GM21515 (cell line): ENCODE measurements at regions not wholly inside any gene's neighbourhood (a gene's known extent, or its start where the extent isn't known, plus 50 kb on each side); places are given as distances from the start of the nearest gene placed in this dataset.
"Not testable (repeated sequence)": the region's sequence is repeated elsewhere in the genome, so short reads cannot be mapped to it uniquely, and the experiment has no call there.

Source experiments
- ATAC-seq: cut with Tn5 transposase; IDR thresholded peaks from one replicate; pipeline ENCODE4 v1.9.1; 2021; ENCODE audit not compliant: unreplicated experiment

- no peak for ATAC-seq
Observed at GRCh38 chr10:28986117-28986792, 302.6 kb upstream of the LYZL1 start.

GRCh38 chr10:28986856-28987255 lies 302.0 kb upstream of the LYZL1 start:
- ATAC-seq, result no peak

DNA sequence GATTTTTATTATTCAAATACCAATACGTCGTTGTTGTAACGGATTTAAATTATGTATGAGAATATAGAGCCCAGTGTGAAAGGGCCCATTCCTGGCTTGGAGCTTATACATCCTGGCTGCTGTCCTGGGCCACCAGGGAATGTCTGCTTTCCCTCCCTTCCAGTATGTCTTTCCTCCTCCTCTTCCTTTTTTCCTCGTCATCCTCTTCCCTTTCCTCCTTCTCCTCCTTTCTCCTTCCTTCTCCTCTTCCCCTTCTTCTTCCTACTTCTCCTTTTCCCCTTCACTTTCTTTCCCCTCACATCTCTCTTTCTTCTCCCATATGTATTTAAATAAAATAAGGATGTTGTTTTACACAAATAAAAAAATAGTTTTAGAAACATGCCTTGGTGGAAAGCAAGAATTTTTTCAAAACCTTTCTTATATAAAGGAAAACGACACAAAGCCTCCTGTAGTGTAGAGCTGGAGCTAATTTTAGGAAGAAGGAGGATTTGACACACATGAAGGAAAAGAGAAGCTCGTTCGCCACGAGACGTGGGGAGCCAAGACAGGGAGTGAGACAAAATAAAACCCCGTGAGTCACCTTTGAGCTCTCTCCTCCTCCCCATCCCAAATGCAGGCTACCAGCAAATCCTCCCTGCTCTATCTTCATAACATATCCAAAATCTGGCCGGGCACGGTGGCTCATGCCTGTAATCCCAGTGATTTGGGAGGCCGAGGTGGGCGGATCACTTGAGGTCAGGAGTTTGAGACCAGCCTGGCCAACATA lies 301.1 kb upstream of the LYZL1 start:
- no peak for ATAC-seq

GRCh38 chr10:28988980-28989379 lies 299.9 kb upstream of the LYZL1 start:
- no peak for ATAC-seq

GRCh38 chr10:28991333-28992270 lies 297.3 kb upstream of the LYZL1 start:
- no peak for ATAC-seq

DNA sequence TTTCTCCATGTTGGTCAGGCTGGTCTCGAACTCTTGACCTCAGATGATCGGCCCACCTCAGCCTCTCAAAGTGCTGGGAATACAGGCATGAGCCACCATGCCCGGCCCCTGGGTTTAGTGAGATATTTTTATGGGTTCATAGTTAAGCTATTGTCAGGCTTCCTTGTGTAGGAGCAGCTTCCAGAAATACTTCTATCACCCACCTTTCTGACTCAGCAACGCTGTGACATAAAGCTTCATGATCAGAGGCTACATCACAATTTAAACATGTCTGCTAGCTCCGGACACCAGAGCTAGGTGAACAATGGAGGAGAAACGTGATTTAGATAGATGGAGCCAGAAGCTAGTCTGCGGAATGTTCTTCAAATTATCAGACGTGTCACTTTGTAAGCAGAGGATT lies 295.8 kb upstream of the LYZL1 start:
- no peak for ATAC-seq

DNA sequence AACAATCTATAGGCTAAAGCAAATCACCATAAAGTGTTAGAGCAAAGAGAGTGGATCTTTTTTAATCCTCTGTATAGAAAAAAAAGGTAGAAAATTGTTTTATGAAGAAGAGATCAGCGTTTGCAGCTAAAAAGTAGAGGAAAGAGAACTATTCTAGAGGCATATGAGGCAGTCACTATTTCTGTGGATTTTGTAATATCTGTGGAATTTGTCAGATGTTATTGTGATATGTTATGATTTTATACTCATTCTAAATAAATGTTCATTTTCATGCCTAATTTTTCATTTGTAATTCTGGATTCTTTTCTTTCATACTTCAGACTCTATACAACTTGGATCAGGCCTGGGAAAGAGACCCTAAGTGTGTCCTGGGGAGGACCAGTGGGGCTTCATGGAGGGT lies 295.0 kb upstream of the LYZL1 start:
- no peak for ATAC-seq

- ATAC-seq, result not testable (repeated sequence)
Observed at GRCh38 chr10:28994802-28995201, 294.1 kb upstream of the LYZL1 start.

DNA sequence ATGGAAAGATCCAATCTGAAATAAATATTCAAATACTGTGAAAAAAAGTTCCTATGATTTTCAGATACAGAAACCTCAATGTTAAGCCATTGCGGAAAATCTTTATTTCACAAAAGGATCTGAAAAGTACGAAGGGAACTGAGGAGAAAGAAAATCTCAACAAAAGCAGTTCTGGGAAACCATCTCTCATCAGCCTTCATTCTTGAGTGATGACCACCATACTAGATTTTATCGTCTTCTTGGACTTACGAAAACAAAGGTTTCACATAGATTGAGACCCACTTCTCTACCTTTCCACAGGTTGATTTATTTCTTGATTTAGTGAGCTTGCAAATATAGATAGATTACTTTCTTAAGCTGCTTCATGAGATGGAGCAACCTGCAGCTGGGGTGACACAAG lies 293.4 kb upstream of the LYZL1 start:
- ATAC-seq, result no peak

- no peak for ATAC-seq
Observed at GRCh38 chr10:28996345-28996744, 292.5 kb upstream of the LYZL1 start.

GRCh38 chr10:28996947-28997551 lies 291.8 kb upstream of the LYZL1 start:
- no peak for ATAC-seq

DNA sequence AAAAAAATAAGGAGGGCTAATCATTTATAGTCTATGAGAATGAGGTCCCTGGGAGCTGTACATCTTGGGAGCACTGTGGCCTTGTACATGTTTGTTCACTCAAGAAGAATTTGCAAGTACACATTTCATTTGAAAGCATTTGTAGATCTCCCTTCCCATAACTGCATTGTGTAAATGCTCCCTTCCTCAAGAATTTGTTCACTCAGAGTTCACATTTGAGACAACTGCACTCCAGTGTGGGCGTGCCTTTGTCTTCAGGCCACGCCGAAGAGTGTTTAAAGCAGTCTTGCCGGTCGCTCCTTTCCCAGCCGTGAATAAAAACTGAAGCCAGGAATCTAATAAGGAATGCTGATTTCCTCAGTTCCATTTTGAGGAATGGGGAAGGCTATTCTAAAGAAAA lies 291.1 kb upstream of the LYZL1 start:
- no peak for ATAC-seq

DNA sequence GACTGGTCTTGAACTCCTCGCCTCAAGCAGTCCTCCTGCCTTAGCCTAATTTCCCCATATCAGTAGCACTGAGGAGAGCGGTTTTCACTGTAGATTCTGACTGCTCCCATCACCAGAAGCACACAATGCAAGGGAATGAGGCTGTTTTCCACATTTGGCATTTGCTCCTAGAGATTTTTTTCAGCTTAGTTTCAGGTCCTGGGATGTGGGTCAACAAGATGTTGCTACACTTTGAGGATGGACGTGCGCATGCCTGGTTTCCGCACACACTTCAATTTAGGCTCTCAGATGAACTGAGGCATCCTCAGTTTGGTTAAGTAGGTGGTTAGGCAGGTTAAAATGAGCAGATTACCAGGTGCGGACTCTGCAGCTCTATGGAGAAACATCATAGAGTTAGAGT lies 287.1 kb upstream of the LYZL1 start:
- no peak for ATAC-seq

GRCh38 chr10:29003014-29003413 lies 285.9 kb upstream of the LYZL1 start:
- not testable (repeated sequence) for ATAC-seq

DNA sequence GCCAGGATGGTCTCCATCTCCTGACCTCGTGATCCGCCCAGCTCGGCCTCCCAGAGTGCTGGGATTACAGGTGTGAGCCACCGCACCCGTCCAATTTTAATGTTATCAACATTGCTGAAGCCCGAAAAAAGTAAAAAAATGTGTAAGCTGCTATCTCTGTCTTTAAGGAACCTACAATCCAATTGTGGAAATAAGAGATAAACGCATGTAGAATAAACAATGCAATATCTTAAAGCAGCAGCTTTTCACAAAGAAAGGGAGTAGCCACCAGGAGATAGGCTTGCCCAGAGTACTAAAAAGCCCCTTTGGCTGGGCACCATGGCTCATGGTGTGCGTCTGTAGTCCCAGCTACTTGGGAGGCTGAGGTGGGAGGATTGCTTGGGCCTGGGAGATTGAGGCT lies 282.9 kb upstream of the LYZL1 start:
- no peak for ATAC-seq

GRCh38 chr10:29007370-29007747 lies 281.5 kb upstream of the LYZL1 start:
- ATAC-seq, result no peak

GRCh38 chr10:29007748-29008610 lies 280.9 kb upstream of the LYZL1 start:
- no peak for ATAC-seq

GRCh38 chr10:29009464-29009863 lies 279.4 kb upstream of the LYZL1 start:
- ATAC-seq, result no peak

GRCh38 chr10:29011516-29011915 lies 277.4 kb upstream of the LYZL1 start:
- no peak for ATAC-seq

DNA sequence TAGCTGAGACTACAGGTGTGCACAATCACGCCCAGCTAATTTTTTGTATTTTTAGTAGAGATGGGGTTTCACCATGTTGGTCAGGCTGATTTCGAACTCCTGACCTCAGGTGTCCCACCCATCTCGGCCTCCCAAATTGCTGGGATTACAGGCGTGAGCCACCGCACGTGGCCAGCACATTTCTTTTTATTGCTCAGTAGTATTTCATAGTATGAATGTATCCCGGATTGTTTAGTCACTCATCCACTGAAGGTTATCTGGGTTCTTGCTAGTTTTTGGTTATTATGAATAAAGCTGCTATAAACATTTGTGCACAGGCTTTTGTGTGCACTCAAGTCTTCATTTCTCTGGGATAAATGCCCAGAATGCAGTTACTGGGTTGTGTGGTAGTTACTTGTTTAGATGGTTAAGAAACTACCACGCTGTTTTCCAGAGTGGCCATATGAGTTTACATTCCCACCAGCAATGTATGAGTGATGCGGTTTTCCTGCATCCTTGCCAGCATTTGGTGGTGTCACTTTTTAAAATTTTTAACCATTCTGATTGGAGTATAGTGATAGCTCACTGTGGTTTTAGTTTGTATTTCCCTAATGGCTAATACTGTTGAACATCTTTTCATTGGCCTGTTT lies 275.8 kb upstream of the LYZL1 start:
- ATAC-seq, result no peak
